Activated B cell treated with CpG ODN at 0.5 μM for 24 hours (primary cell): ENCODE measurements at regions not wholly inside any gene's neighbourhood (a gene's known extent, or its start where the extent isn't known, plus 50 kb on each side); places are given as distances from the start of the nearest gene placed in this dataset.

ENCODE experiments used
- ATAC-seq: fragments of 200-7000 bp; cut with Tn5 transposase; one replicate; pipeline ENCODE4 v1.10.0; 2021; ENCODE audit warnings: low read depth, mild to moderate bottlenecking, moderate library complexity
- CTCF ChIA-PET: fragments of 350-600 bp; sonication (Branson Sonifier 250); formaldehyde crosslinking; loops from one replicate; lab custom pipeline; 2021; ENCODE audit warnings: antibody characterized with exemption; lab: Charles Lee
- POLR2A ChIA-PET: fragments of 350-600 bp; sonication (Branson Sonifier 250); formaldehyde crosslinking; loops from one replicate; lab custom pipeline; 2021; ENCODE audit warnings: antibody characterized with exemption; lab: Charles Lee
- DNase-seq: peaks from one replicate; pipeline ENCODE4 v3.0.0; 2022
- H3K27ac Mint-ChIP-seq: one replicate; pipeline ENCODE4 v1.8.0; 2020; ENCODE audit warnings: mixed read lengths
- H3K27me3 Mint-ChIP-seq: one replicate; pipeline ENCODE4 v1.8.0; 2021; ENCODE audit warnings: mixed read lengths
- H3K36me3 Mint-ChIP-seq: one replicate; pipeline ENCODE4 v1.8.0; 2021; ENCODE audit warnings: low read depth, mixed read lengths
- H3K4me1 Mint-ChIP-seq: one replicate; pipeline ENCODE4 v1.8.0; 2021; ENCODE audit warnings: mixed read lengths
- H3K4me3 Mint-ChIP-seq: one replicate; pipeline ENCODE4 v1.8.0; 2020; ENCODE audit warnings: mild to moderate bottlenecking, mixed read lengths
- H3K9me3 Mint-ChIP-seq: one replicate; pipeline ENCODE4 v1.8.0; 2020; ENCODE audit warnings: mixed read lengths
- CTCF ChIP-seq: fragments of 200-600 bp; IDR thresholded peaks from one replicate; pipeline ENCODE4 v1.8.0; 2022; ENCODE audit warnings: antibody characterized with exemption, mild to moderate bottlenecking
- intact Hi-C: fragments of 100-400 bp; cut with micrococcal nuclease; formaldehyde crosslinking; loops from one replicate; pipeline ENCODE4 v1.15.1; 2024

- CTCF ChIA-PET, result no interaction called here
- no peaks in the 10 kb centered on the region for H3K9me3 Mint-ChIP-seq
- POLR2A ChIA-PET, result no interaction called here
- ATAC-seq (no peak), DNase-seq (no peak)
- no peak overlapping the region for H3K27ac Mint-ChIP-seq
- no peaks in the 10 kb centered on the region for H3K4me1 Mint-ChIP-seq
- intact Hi-C loops, result no loop called here
- no peaks in the 10 kb centered on the region for H3K27me3 Mint-ChIP-seq
- TF ChIP-seq CTCF, result no peak
- no peak overlapping the region for H3K4me3 Mint-ChIP-seq
- no peaks in the 10 kb centered on the region for H3K36me3 Mint-ChIP-seq
These were observed 259.1 kb downstream of the TDRD15 start for GRCh38 chr2:21382701-21383520.

- Mint-ChIP-seq H3K36me3 (no peaks in the 10 kb centered on the region), H3K4me3 (no peak overlapping the region), H3K9me3 (no peaks in the 10 kb centered on the region), H3K27ac (no peak overlapping the region), H3K4me1 (no peaks in the 10 kb centered on the region), H3K27me3 (no peaks in the 10 kb centered on the region)
- intact Hi-C loops, result no loop called here
- ATAC-seq (no peak), DNase-seq (no peak)
- ChIA-PET POLR2A (no interaction called here), CTCF (no interaction called here)
- no peak for TF ChIP-seq CTCF
These were observed 262.9 kb downstream of the TDRD15 start for GRCh38 chr2:21386666-21387065.

GRCh38 chr2:21392649-21393048 lies 268.9 kb downstream of the TDRD15 start:
- H3K9me3 Mint-ChIP-seq, result no peaks in the 10 kb centered on the region
- no peak for TF ChIP-seq CTCF
- H3K36me3 Mint-ChIP-seq, result no peaks in the 10 kb centered on the region
- no peak for ATAC-seq
- no peak overlapping the region for H3K4me3 Mint-ChIP-seq
- no peak overlapping the region for H3K27ac Mint-ChIP-seq
- ChIA-PET CTCF (no interaction called here), POLR2A (no interaction called here)
- intact Hi-C loops, result no loop called here
- no peaks in the 10 kb centered on the region for H3K27me3 Mint-ChIP-seq
- no peak for DNase-seq
- no peaks in the 10 kb centered on the region for H3K4me1 Mint-ChIP-seq

GRCh38 chr2:21393173-21393572 lies 269.4 kb downstream of the TDRD15 start:
- TF ChIP-seq CTCF, result no peak
- no peaks in the 10 kb centered on the region for H3K4me1 Mint-ChIP-seq
- no peak overlapping the region for H3K4me3 Mint-ChIP-seq
- no peaks in the 10 kb centered on the region for H3K9me3 Mint-ChIP-seq
- H3K36me3 Mint-ChIP-seq, result no peaks in the 10 kb centered on the region
- H3K27me3 Mint-ChIP-seq, result no peaks in the 10 kb centered on the region
- intact Hi-C loops, result no loop called here
- DNase-seq (no peak), ATAC-seq (no peak)
- CTCF ChIA-PET, result no interaction called here
- H3K27ac Mint-ChIP-seq, result no peak overlapping the region
- POLR2A ChIA-PET, result no interaction called here

- POLR2A ChIA-PET, result no interaction called here
- Mint-ChIP-seq H3K4me1 (no peaks in the 10 kb centered on the region), H3K27ac (no peak overlapping the region), H3K4me3 (no peak overlapping the region), H3K9me3 (no peaks in the 10 kb centered on the region), H3K27me3 (no peaks in the 10 kb centered on the region), H3K36me3 (no peaks in the 10 kb centered on the region)
- intact Hi-C loops, result no loop called here
- CTCF ChIA-PET, result no interaction called here
- no peak for DNase-seq
- TF ChIP-seq CTCF, result no peak
- no peak for ATAC-seq
These were observed 271.6 kb downstream of the TDRD15 start for GRCh38 chr2:21395366-21395765.
